Gastrocnemius medialis (tissue), 4 donors: ENCODE measurements at regions not wholly inside any gene's neighbourhood (a gene's known extent, or its start where the extent isn't known, plus 50 kb on each side); places are given as distances from the start of the nearest gene placed in this dataset.

Source experiments
- CTCF ChIP-seq, 5 experiments: fragments of 450-650 bp in 3 of 5; fragments of 200-600 bp in 2 of 5; sonication (generic) in 2 of 5; IDR thresholded peaks in 4 of 5; conservative IDR thresholded peaks in 1 of 5; 1 replicate in 4 of 5; 2 replicates in 1 of 5; pipeline ENCODE4 v1.5.1; 2016 to 2019; ENCODE audit warnings: antibody characterized with exemption in 5 of 5, mild to moderate bottlenecking in 3 of 5, moderate library complexity in 3 of 5
- POLR2A ChIP-seq, 2 donors: fragments of 450-650 bp; IDR thresholded peaks; one replicate each; pipeline ENCODE4 v1.6.1; 2017; ENCODE audit warnings: antibody characterized with exemption in 2 of 2, mild to moderate bottlenecking in 2 of 2, moderate library complexity in 2 of 2

- TF ChIP-seq CTCF (IDR thresholded peaks at IDR 0.05 in 4 of 5, conservative IDR thresholded peaks at IDR 0.05 in 1 of 5), result no peak
- TF ChIP-seq POLR2A (IDR thresholded peaks at IDR 0.05), result no peak
Observed at GRCh38 chr1:96967311-96967710, 245.7 kb downstream of the PTBP2 start.
